ENCODE measurements at regions not wholly inside any gene's neighbourhood (a gene's known extent, or its start where the extent isn't known, plus 50 kb on each side); places are given as distances from the start of the nearest gene placed in this dataset.

DNA sequence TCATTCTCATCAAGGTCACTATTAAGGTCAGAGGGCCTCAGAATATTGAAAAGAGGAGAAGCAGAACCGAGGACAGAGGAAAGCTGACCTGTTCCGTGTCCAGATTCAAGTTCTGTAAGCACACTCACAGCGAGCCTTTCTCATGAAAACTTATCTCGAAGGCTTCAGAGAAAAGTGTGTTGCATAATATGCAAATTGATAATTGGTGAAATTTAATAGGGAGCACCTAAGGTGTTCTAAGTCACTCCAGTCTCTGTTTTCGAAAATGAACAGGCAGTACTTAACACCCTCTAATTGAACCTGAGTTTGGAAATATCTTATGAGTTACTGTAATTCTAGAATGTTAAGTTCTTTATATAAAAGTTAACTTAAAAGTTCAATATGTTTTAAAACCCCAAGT is 181.2 kb upstream of the PDE10A start:
- ATAC-seq: no peak
- ChIA-PET CTCF (ENCODE audit: low intra/inter-chr PET ratio, low total read pairs) (no interaction called here), POLR2A (no interaction called here)
- Histone ChIP-seq H3K27ac (ENCODE audit: extremely low read length, insufficient read depth, low read length) (no peak overlapping the region), H3K4me1 (ENCODE audit: insufficient read depth, low read length) (no peaks in the 10 kb centered on the region), H3K4me3 (replicated peaks in 1 of 3; ENCODE audit: insufficient read depth in 1 of 3, low read depth in 2 of 3, low read length in 3 of 3) (no peak overlapping the region), H2AFZ (ENCODE audit: low read length) (no peak overlapping the region), H3K27me3 (ENCODE audit: control insufficient read depth in 1 of 2, insufficient read depth in 2 of 2, low read length in 2 of 2) (peaks cover 6 to 54% of the 10 kb centered on the region in 2 experiments), H3K79me2 (ENCODE audit: insufficient read depth, low read length) (no peaks in the 10 kb centered on the region), H4K20me1 (ENCODE audit: insufficient read depth, low read length) (no peaks in the 10 kb centered on the region), H3K36me3 (replicated peaks in 1 of 2; ENCODE audit: control insufficient read depth in 1 of 2, insufficient read depth in 2 of 2, low read length in 2 of 2) (no peaks in the 10 kb centered on the region), H3K9ac (ENCODE audit: insufficient read depth, low read depth, low read length) (no peak overlapping the region), H3K4me2 (ENCODE audit: low read depth, low read length) (no peak overlapping the region), H3K9me3 (ENCODE audit: low read length) (no peaks in the 10 kb centered on the region)
- WGBS (ENCODE audit: low lambda C conversion rate): 0% methylated on average over 5 of the region's 5 CpGs
- no peak for FAIRE-seq
- TF ChIP-seq KDM3A (CRISPR knock-in tag; IDR thresholded peaks at IDR 0.05; ENCODE audit: low read depth) (no peak), ZNF746 (CRISPR knock-in tag; IDR thresholded peaks at IDR 0.05) (no peak), ZFP36L1 (CRISPR knock-in tag; IDR thresholded peaks at IDR 0.05) (no peak), FOXK2 (IDR thresholded peaks at IDR 0.05) (no peak), ZNF263 (CRISPR knock-in tag; IDR thresholded peaks at IDR 0.05) (no peak), DMAP1 (CRISPR knock-in tag; IDR thresholded peaks at IDR 0.05) (no peak), BHLHE40 (IDR thresholded peaks at IDR 0.05; ENCODE audit: low read length) (no peak), ARHGAP35 (CRISPR knock-in tag; IDR thresholded peaks at IDR 0.05; ENCODE audit: borderline replicate concordance) (no peak), MAFG (CRISPR knock-in tag; IDR thresholded peaks at IDR 0.05) (no peak), ARID3A (IDR thresholded peaks at IDR 0.05; ENCODE audit: low read depth, low read length) (no peak), SIX1 (CRISPR knock-in tag; IDR thresholded peaks at IDR 0.05; ENCODE audit: borderline replicate concordance) (no peak), ELF4 (CRISPR knock-in tag; IDR thresholded peaks at IDR 0.05; ENCODE audit: borderline replicate concordance) (no peak), ZNF672 (CRISPR knock-in tag; IDR thresholded peaks at IDR 0.05) (no peak)
- TF ChIP-seq, protein P1, sequence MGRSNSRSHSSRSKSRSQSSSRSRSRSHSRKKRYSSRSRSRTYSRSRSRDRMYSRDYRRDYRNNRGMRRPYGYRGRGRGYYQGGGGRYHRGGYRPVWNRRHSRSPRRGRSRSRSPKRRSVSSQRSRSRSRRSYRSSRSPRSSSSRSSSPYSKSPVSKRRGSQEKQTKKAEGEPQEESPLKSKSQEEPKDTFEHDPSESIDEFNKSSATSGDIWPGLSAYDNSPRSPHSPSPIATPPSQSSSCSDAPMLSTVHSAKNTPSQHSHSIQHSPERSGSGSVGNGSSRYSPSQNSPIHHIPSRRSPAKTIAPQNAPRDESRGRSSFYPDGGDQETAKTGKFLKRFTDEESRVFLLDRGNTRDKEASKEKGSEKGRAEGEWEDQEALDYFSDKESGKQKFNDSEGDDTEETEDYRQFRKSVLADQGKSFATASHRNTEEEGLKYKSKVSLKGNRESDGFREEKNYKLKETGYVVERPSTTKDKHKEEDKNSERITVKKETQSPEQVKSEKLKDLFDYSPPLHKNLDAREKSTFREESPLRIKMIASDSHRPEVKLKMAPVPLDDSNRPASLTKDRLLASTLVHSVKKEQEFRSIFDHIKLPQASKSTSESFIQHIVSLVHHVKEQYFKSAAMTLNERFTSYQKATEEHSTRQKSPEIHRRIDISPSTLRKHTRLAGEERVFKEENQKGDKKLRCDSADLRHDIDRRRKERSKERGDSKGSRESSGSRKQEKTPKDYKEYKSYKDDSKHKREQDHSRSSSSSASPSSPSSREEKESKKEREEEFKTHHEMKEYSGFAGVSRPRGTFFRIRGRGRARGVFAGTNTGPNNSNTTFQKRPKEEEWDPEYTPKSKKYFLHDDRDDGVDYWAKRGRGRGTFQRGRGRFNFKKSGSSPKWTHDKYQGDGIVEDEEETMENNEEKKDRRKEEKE (IDR thresholded peaks at IDR 0.05): no peak
- TF ChIP-seq, protein P2, sequence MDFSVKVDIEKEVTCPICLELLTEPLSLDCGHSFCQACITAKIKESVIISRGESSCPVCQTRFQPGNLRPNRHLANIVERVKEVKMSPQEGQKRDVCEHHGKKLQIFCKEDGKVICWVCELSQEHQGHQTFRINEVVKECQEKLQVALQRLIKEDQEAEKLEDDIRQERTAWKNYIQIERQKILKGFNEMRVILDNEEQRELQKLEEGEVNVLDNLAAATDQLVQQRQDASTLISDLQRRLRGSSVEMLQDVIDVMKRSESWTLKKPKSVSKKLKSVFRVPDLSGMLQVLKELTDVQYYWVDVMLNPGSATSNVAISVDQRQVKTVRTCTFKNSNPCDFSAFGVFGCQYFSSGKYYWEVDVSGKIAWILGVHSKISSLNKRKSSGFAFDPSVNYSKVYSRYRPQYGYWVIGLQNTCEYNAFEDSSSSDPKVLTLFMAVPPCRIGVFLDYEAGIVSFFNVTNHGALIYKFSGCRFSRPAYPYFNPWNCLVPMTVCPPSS (IDR thresholded peaks at IDR 0.05): no peak
- TF ChIP-seq, protein P3, sequence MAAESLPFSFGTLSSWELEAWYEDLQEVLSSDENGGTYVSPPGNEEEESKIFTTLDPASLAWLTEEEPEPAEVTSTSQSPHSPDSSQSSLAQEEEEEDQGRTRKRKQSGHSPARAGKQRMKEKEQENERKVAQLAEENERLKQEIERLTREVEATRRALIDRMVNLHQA (CRISPR knock-in tag; IDR thresholded peaks at IDR 0.05): no peak
- TF ChIP-seq, protein P4, sequence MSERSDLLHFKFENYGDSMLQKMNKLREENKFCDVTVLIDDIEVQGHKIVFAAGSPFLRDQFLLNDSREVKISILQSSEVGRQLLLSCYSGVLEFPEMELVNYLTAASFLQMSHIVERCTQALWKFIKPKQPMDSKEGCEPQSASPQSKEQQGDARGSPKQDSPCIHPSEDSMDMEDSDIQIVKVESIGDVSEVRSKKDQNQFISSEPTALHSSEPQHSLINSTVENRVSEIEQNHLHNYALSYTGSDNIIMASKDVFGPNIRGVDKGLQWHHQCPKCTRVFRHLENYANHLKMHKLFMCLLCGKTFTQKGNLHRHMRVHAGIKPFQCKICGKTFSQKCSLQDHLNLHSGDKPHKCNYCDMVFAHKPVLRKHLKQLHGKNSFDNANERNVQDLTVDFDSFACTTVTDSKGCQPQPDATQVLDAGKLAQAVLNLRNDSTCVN (CRISPR knock-in tag; IDR thresholded peaks at IDR 0.05; ENCODE audit: borderline replicate concordance): no peak
- TF ChIP-seq, protein P5, sequence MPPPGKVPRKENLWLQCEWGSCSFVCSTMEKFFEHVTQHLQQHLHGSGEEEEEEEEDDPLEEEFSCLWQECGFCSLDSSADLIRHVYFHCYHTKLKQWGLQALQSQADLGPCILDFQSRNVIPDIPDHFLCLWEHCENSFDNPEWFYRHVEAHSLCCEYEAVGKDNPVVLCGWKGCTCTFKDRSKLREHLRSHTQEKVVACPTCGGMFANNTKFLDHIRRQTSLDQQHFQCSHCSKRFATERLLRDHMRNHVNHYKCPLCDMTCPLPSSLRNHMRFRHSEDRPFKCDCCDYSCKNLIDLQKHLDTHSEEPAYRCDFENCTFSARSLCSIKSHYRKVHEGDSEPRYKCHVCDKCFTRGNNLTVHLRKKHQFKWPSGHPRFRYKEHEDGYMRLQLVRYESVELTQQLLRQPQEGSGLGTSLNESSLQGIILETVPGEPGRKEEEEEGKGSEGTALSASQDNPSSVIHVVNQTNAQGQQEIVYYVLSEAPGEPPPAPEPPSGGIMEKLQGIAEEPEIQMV (CRISPR knock-in tag; IDR thresholded peaks at IDR 0.05; ENCODE audit: low read depth): no peak
- intact Hi-C loops (cut with micrococcal nuclease; ENCODE audit: unreplicated experiment): no loop called here
- BruUV-seq (replicated peaks): no TSS peak
- no peak for DNase-seq (ENCODE audit: low spot score)
- in situ Hi-C loops (cut with HindIII; ENCODE audit: extremely low pct_ligation_motif_present, low pct_unique_long_range_greater_than_20kb): loop anchor here (10.0 kb wide), 1 partner anchor 409 kb away; no protein-coding TSS in a partner anchor
